ENCODE measurements at regions not wholly inside any gene's neighbourhood (a gene's known extent, or its start where the extent isn't known, plus 50 kb on each side); places are given as distances from the start of the nearest gene placed in this dataset.

- no peak for TF ChIP-seq YY1 (IDR thresholded peaks at IDR 0.05; ENCODE audit: insufficient read depth, insufficient replicate concordance, low read depth, low read length)
- no peak for TF ChIP-seq IRF1 (CRISPR knock-in tag; IDR thresholded peaks at IDR 0.05; ENCODE audit: low read depth)
- TF ChIP-seq RFX5 (IDR thresholded peaks at IDR 0.05; ENCODE audit: low read depth, low read length): no peak
- no peak for TF ChIP-seq JUNB (CRISPR knock-in tag; IDR thresholded peaks at IDR 0.05; ENCODE audit: borderline replicate concordance)
- TF ChIP-seq CTCF (CRISPR knock-in tag; IDR thresholded peaks at IDR 0.05): no peak
- TF ChIP-seq, protein P1, sequence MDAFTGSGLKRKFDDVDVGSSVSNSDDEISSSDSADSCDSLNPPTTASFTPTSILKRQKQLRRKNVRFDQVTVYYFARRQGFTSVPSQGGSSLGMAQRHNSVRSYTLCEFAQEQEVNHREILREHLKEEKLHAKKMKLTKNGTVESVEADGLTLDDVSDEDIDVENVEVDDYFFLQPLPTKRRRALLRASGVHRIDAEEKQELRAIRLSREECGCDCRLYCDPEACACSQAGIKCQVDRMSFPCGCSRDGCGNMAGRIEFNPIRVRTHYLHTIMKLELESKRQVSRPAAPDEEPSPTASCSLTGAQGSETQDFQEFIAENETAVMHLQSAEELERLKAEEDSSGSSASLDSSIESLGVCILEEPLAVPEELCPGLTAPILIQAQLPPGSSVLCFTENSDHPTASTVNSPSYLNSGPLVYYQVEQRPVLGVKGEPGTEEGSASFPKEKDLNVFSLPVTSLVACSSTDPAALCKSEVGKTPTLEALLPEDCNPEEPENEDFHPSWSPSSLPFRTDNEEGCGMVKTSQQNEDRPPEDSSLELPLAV (CRISPR knock-in tag; conservative IDR thresholded peaks at IDR 0.05; ENCODE audit: low read depth): no peak
- no peak for TF ChIP-seq PATZ1 (CRISPR knock-in tag; IDR thresholded peaks at IDR 0.05)
Observed at GRCh38 chr2:23269747-23270146, 115.2 kb upstream of the KLHL29 start.

Data from HepG2 (cell line).